ENCODE measurements at regions not wholly inside any gene's neighbourhood (a gene's known extent, or its start where the extent isn't known, plus 50 kb on each side); places are given as distances from the start of the nearest gene placed in this dataset.

DNA sequence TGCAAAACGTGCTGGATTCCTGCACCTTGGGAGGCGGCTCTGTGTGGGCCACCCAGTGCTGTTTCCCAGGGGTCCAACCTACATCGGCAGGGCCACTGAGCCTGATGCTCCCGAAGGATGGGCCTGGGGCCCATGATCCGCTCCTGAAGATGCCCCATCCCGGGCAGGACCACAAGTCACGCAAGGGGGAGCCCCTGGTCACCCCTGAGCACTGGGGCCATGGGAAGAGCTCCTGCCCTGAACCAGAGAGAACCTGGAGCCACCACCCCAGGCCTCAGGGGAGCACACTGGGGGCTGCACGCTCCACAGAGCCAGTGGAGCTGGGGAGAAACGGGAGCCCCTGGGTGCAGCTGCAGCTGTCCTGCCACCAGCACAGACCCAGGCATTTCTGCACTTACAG lies 124.6 kb upstream of the SFSWAP start:
- Histone ChIP-seq H3K9me2 (replicated peaks; ENCODE audit: insufficient read depth, low read length) (no peaks in the 10 kb centered on the region), H3K79me2 (ENCODE audit: low read length) (no peaks in the 10 kb centered on the region), H4K20me1 (ENCODE audit: insufficient read depth, low read depth, low read length) (no peaks in the 10 kb centered on the region), H3K4me1 (ENCODE audit: low read length) (no peaks in the 10 kb centered on the region), H3K27ac (ENCODE audit: low read length) (no peak overlapping the region), H3K36me3 (ENCODE audit: insufficient read depth, low read length) (no peaks in the 10 kb centered on the region), H3K9me3 (ENCODE audit: low read length) (no peaks in the 10 kb centered on the region), H3K4me3 (ENCODE audit: low read length) (no peak overlapping the region), H3K4me2 (ENCODE audit: low read depth, low read length, poor library complexity, severe bottlenecking) (no peak overlapping the region), H3K27me3 (ENCODE audit: low read length) (no peaks in the 10 kb centered on the region), H3K9ac (ENCODE audit: low read length) (no peak overlapping the region), H2AFZ (ENCODE audit: low read length) (no peak overlapping the region)
- no peak for DNase-seq

DNA sequence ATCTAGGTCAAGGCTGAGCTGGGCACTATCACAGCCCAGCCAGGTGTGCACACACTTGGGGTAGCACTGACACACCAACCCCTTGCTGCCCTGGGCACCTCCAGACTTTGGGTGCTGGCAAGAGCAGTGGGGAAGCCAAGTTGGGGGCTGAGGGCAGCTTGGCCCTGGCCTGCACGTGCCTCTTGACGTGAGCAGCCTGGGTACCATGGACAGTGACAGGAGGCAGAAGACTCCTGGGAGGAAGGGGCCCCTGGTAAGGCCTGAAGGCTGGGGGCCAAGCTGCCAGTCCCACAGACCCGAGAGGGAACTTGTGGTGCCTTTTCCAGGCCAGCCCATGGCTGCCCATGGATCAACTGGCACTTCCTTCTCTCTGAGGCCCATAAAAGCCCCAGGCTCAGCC lies 124.1 kb upstream of the SFSWAP start:
- Histone ChIP-seq H2AFZ (ENCODE audit: low read length) (no peak overlapping the region), H4K20me1 (ENCODE audit: insufficient read depth, low read depth, low read length) (no peaks in the 10 kb centered on the region), H3K9me3 (ENCODE audit: low read length) (no peaks in the 10 kb centered on the region), H3K27me3 (ENCODE audit: low read length) (no peaks in the 10 kb centered on the region), H3K9ac (ENCODE audit: low read length) (no peak overlapping the region), H3K4me1 (ENCODE audit: low read length) (no peaks in the 10 kb centered on the region), H3K4me3 (ENCODE audit: low read length) (no peak overlapping the region), H3K27ac (ENCODE audit: low read length) (no peak overlapping the region), H3K9me2 (replicated peaks; ENCODE audit: insufficient read depth, low read length) (no peaks in the 10 kb centered on the region), H3K79me2 (ENCODE audit: low read length) (no peaks in the 10 kb centered on the region), H3K4me2 (ENCODE audit: low read depth, low read length, poor library complexity, severe bottlenecking) (no peak overlapping the region), H3K36me3 (ENCODE audit: insufficient read depth, low read length) (no peaks in the 10 kb centered on the region)
- no peak for DNase-seq

- H3K27me3 ChIP-seq (ENCODE audit: low read length): no peaks in the 10 kb centered on the region
- H2AFZ ChIP-seq (ENCODE audit: low read length): no peak overlapping the region
- no peak overlapping the region for H3K9ac ChIP-seq (ENCODE audit: low read length)
- H3K27ac ChIP-seq (ENCODE audit: low read length): no peak overlapping the region
- no peaks in the 10 kb centered on the region for H3K4me1 ChIP-seq (ENCODE audit: low read length)
- no peak for DNase-seq
- no peaks in the 10 kb centered on the region for H4K20me1 ChIP-seq (ENCODE audit: insufficient read depth, low read depth, low read length)
- no peak overlapping the region for H3K4me3 ChIP-seq (ENCODE audit: low read length)
- no peaks in the 10 kb centered on the region for H3K79me2 ChIP-seq (ENCODE audit: low read length)
- H3K9me3 ChIP-seq (ENCODE audit: low read length): no peaks in the 10 kb centered on the region
- no peaks in the 10 kb centered on the region for H3K36me3 ChIP-seq (ENCODE audit: insufficient read depth, low read length)
- no peaks in the 10 kb centered on the region for H3K9me2 ChIP-seq (replicated peaks; ENCODE audit: insufficient read depth, low read length)
- no peak overlapping the region for H3K4me2 ChIP-seq (ENCODE audit: low read depth, low read length, poor library complexity, severe bottlenecking)
Observed at GRCh38 chr12:131587565-131587964, 123.3 kb upstream of the SFSWAP start.

DNA sequence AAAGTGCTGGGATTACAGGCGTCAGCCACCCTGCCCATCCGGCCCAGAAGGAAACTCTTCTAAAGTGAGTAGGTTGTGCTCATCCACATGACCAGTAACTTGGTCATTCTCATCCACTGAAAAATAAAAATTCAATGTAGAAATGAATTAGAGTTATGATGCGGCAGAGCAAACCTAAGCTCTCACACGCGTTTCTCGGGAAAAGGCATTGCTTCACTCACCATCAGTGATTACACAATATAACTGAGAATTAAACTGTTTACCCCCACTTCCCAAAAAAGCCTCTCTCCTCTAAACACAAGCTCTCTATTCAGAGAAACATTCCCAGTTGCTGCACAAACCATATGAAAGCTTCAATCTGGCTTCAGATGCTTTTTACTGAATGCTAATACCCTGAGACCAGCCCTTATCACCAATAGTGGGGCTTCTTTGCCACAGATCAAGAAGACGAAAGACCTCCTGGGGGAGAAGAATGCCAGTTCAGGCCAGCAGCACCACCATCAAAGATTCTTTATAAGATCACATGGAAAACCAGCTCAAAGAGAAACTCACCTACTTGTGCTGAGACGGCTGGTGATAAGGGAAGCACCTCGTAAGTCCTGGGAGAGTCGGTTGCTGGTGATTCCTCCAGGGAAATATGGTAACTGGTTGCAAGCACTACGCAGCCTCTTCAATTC lies 121.5 kb upstream of the SFSWAP start:
- no peak for DNase-seq
- no peaks in the 10 kb centered on the region for H3K27me3 ChIP-seq (ENCODE audit: low read length)
- no peak overlapping the region for H2AFZ ChIP-seq (ENCODE audit: low read length)
- no peak overlapping the region for H3K27ac ChIP-seq (ENCODE audit: low read length)
- no peak overlapping the region for H3K9ac ChIP-seq (ENCODE audit: low read length)
- H3K36me3 ChIP-seq (ENCODE audit: insufficient read depth, low read length): no peaks in the 10 kb centered on the region
- H3K4me3 ChIP-seq (ENCODE audit: low read length): no peak overlapping the region
- H4K20me1 ChIP-seq (ENCODE audit: insufficient read depth, low read depth, low read length): no peaks in the 10 kb centered on the region
- no peaks in the 10 kb centered on the region for H3K9me3 ChIP-seq (ENCODE audit: low read length)
- no peaks in the 10 kb centered on the region for H3K9me2 ChIP-seq (replicated peaks; ENCODE audit: insufficient read depth, low read length)
- no peak overlapping the region for H3K4me2 ChIP-seq (ENCODE audit: low read depth, low read length, poor library complexity, severe bottlenecking)
- H3K79me2 ChIP-seq (ENCODE audit: low read length): no peaks in the 10 kb centered on the region
- no peaks in the 10 kb centered on the region for H3K4me1 ChIP-seq (ENCODE audit: low read length)

DNA sequence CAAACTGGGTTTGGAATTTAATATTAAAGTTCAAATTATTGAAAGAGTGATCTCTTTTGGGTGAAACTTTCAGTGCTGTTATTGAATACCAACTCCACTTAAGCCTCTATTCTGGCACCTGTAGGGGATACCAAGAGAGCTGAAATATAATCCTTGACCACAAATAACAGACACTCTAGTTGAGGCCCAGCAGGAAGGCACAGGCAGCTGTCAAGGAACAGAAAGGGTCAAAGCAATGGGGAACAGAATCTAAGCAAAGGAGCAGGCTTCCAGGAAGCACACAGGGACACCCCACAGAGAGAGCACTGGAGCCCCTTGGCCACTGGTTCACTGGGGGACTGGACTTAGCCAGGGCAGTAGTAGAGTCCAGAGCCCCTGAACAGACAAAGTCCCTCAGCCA lies 120.9 kb upstream of the SFSWAP start:
- H3K4me3 ChIP-seq (ENCODE audit: low read length): no peak overlapping the region
- no peak overlapping the region for H3K27ac ChIP-seq (ENCODE audit: low read length)
- H2AFZ ChIP-seq (ENCODE audit: low read length): no peak overlapping the region
- no peaks in the 10 kb centered on the region for H3K9me2 ChIP-seq (replicated peaks; ENCODE audit: insufficient read depth, low read length)
- no peaks in the 10 kb centered on the region for H3K79me2 ChIP-seq (ENCODE audit: low read length)
- H4K20me1 ChIP-seq (ENCODE audit: insufficient read depth, low read depth, low read length): no peaks in the 10 kb centered on the region
- H3K9me3 ChIP-seq (ENCODE audit: low read length): no peaks in the 10 kb centered on the region
- H3K9ac ChIP-seq (ENCODE audit: low read length): no peak overlapping the region
- no peaks in the 10 kb centered on the region for H3K36me3 ChIP-seq (ENCODE audit: insufficient read depth, low read length)
- H3K27me3 ChIP-seq (ENCODE audit: low read length): no peaks in the 10 kb centered on the region
- no peak for DNase-seq
- H3K4me2 ChIP-seq (ENCODE audit: low read depth, low read length, poor library complexity, severe bottlenecking): no peak overlapping the region
- no peaks in the 10 kb centered on the region for H3K4me1 ChIP-seq (ENCODE audit: low read length)

- H3K9me3 ChIP-seq (ENCODE audit: low read length): no peaks in the 10 kb centered on the region
- H3K4me3 ChIP-seq (ENCODE audit: low read length): no peak overlapping the region
- DNase-seq: no peak
- no peaks in the 10 kb centered on the region for H3K4me1 ChIP-seq (ENCODE audit: low read length)
- no peaks in the 10 kb centered on the region for H3K79me2 ChIP-seq (ENCODE audit: low read length)
- H3K36me3 ChIP-seq (ENCODE audit: insufficient read depth, low read length): no peaks in the 10 kb centered on the region
- no peak overlapping the region for H3K27ac ChIP-seq (ENCODE audit: low read length)
- H3K4me2 ChIP-seq (ENCODE audit: low read depth, low read length, poor library complexity, severe bottlenecking): no peak overlapping the region
- H3K9ac ChIP-seq (ENCODE audit: low read length): no peak overlapping the region
- H3K27me3 ChIP-seq (ENCODE audit: low read length): no peaks in the 10 kb centered on the region
- no peak overlapping the region for H2AFZ ChIP-seq (ENCODE audit: low read length)
- no peaks in the 10 kb centered on the region for H4K20me1 ChIP-seq (ENCODE audit: insufficient read depth, low read depth, low read length)
- no peaks in the 10 kb centered on the region for H3K9me2 ChIP-seq (replicated peaks; ENCODE audit: insufficient read depth, low read length)
Observed at GRCh38 chr12:131591136-131591535, 119.8 kb upstream of the SFSWAP start.

DNA sequence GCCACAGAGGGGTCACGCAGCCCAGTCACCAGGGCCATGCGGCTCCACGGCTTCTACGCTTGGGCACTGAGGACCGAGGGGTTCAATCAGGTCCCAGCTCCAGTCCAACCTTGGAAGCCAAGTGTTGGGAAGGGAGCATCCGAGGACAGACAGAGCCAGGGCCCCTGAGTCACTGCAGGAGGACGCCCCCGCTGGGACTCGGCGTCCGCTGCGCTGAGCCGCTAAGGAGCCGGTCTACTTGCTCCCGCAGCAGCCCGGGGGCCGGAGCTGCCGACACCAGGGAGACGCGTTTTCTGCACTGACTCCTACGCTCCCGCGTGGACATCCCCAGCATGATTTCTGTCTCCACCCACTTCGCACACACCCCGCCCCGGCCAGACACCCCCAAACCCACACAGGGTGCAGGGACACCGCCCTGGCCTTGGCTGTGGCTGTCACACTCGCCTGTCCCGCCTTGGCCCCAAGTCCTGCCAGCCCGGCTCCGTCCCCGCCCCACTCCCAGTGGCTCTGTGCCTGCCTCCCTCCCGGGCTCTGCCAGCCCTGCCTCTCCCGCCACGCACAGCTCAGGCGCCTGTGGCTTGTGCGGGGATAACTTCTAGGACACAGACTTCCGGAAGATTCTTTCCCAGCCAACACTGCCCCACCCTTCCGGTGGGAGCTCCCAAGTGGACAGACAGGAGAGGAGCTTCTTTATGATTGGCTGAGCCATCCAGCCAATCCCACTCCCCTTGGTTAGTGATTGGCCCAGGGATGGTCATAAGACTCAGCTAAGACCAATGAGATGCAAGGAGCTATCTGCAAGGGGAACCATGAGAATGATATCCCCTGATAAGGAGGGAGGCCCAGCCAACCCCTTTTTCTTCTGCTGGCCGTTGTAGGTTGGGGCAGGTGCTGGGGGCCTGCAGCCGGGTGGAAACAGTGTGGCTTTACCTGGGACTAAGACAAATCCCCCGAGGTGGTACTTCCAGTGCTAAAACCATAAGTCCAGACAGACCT lies 118.9 kb upstream of the SFSWAP start:
- H3K4me1 ChIP-seq (ENCODE audit: low read length): no peaks in the 10 kb centered on the region
- no peaks in the 10 kb centered on the region for H4K20me1 ChIP-seq (ENCODE audit: insufficient read depth, low read depth, low read length)
- H3K4me3 ChIP-seq (ENCODE audit: low read length): no peak overlapping the region
- H3K79me2 ChIP-seq (ENCODE audit: low read length): no peaks in the 10 kb centered on the region
- no peak overlapping the region for H3K4me2 ChIP-seq (ENCODE audit: low read depth, low read length, poor library complexity, severe bottlenecking)
- H2AFZ ChIP-seq (ENCODE audit: low read length): no peak overlapping the region
- H3K27ac ChIP-seq (ENCODE audit: low read length): no peak overlapping the region
- DNase-seq: no peak
- no peaks in the 10 kb centered on the region for H3K9me3 ChIP-seq (ENCODE audit: low read length)
- H3K9ac ChIP-seq (ENCODE audit: low read length): no peak overlapping the region
- H3K27me3 ChIP-seq (ENCODE audit: low read length): no peaks in the 10 kb centered on the region
- H3K36me3 ChIP-seq (ENCODE audit: insufficient read depth, low read length): no peaks in the 10 kb centered on the region
- no peaks in the 10 kb centered on the region for H3K9me2 ChIP-seq (replicated peaks; ENCODE audit: insufficient read depth, low read length)

DNA sequence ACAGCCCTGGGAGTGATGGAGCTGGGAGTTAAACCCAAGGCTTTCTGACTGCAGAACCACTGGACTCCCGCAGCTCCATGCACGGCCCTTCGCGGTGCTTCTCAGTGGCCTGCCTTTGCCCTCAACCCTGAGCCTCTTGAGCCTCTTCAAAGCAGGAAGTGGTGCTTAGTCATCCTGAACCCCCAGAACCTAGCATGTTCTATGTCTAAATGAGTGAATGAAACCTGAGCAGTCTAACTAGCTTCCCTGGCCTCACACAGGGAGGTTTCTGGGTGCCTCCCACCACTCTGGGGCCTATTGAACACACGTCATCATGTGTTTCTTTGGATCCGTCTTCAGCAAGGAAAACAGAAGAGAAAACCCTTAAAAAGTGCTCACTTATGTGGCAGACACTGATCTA lies 117.9 kb upstream of the SFSWAP start:
- H3K9me2 ChIP-seq (replicated peaks; ENCODE audit: insufficient read depth, low read length): no peaks in the 10 kb centered on the region
- H3K36me3 ChIP-seq (ENCODE audit: insufficient read depth, low read length): no peaks in the 10 kb centered on the region
- H4K20me1 ChIP-seq (ENCODE audit: insufficient read depth, low read depth, low read length): no peaks in the 10 kb centered on the region
- H3K4me2 ChIP-seq (ENCODE audit: low read depth, low read length, poor library complexity, severe bottlenecking): no peak overlapping the region
- no peaks in the 10 kb centered on the region for H3K9me3 ChIP-seq (ENCODE audit: low read length)
- H3K4me1 ChIP-seq (ENCODE audit: low read length): no peaks in the 10 kb centered on the region
- no peak overlapping the region for H3K4me3 ChIP-seq (ENCODE audit: low read length)
- DNase-seq: no peak
- H3K27me3 ChIP-seq (ENCODE audit: low read length): no peaks in the 10 kb centered on the region
- H3K79me2 ChIP-seq (ENCODE audit: low read length): no peaks in the 10 kb centered on the region
- no peak overlapping the region for H3K9ac ChIP-seq (ENCODE audit: low read length)
- no peak overlapping the region for H3K27ac ChIP-seq (ENCODE audit: low read length)
- H2AFZ ChIP-seq (ENCODE audit: low read length): no peak overlapping the region

All from Karpas-422 (cell line).